GM19240 (cell line): ENCODE measurements at regions not wholly inside any gene's neighbourhood (a gene's known extent, or its start where the extent isn't known, plus 50 kb on each side); places are given as distances from the start of the nearest gene placed in this dataset.
"Not testable (repeated sequence)": the region's sequence is repeated elsewhere in the genome, so short reads cannot be mapped to it uniquely, and the experiment has no call there.

Experiments
- DNase-seq: peaks from one replicate; pipeline ENCODE4 v3.0.0; 2011; ENCODE audit warnings: low spot score; ENCODE audit not compliant: insufficient read length

- DNase-seq, result no peak
Observed at GRCh38 chr2:217597681-217598080, 405.1 kb downstream of the TNS1 start.

DNA sequence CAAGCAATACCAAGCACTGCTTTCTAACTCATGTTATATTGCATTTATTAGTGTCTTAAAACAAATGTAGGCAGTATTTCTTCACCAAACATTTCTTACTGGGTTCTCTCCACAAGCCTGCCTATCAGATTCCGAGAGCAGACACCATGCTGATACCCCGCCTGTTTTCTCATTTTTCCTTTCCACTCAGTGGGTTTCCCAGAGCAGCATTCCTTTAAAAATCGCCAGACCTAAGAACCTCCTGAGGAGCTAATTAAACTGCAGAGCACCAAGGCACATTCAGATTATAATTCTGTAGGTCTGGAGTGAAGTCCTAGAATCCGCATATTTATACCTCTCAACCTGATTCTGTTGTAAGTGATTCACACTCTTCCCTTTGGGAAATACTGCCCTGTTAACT lies 405.6 kb downstream of the TNS1 start:
- DNase-seq, result no peak

DNA sequence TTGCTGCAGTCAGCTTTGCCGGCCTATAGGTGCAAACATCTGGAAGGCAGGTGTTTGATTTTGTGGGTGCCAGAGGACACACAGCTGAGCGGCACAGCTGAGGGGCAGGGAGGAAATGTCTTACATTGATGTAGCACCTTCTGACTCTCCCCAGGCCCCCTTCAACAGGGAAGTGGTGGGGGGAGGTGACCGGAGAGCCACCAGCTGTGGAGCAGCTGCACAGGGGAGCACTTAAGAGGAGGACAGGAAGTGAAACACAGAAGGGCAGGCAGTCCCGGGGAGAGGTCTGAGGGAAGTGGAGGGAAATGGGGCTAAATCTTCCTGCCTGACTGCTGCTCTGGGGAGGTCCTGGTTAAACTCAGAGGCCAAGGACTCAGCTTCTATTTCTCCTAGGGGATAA lies 409.1 kb downstream of the TNS1 start:
- DNase-seq, result no peak

DNA sequence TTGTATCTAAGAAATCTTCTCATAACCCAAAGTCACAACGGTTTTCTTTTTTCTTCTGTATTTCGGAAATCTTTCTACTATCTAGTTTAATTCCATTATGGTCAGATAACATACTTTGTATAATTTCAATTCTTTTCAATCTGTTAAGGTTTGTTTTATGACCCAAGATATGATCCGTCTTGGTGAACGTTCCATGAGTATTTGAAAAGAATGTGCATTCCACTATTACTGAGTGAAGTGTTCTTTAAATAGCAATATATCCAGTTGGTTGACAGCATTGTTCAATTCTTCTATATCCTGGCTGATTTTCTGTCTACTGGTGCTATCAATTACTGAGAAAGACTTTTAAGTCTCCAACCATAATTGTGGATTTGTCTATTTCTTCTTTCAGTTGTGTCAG lies 414.5 kb downstream of the TNS1 start:
- DNase-seq, result no peak

DNA sequence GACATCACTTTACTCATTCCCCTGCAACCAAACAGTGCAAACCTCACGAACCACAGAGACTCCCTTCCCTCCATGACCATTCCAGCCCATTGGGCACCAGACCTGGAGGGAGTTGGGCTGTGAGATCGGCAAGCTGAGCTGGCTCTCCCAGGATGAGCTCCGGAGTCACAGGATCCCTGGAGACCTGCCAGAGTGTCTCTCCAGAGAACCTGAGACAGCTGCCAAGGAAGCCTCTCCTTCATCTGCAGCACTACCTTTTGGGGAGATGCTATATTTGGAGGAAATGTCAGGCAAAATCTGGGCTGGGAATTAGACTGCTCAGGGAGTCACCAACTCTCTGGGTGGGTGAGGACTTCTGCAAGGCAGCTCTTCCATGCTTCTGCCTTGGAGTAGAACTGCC lies 417.4 kb downstream of the TNS1 start:
- no peak for DNase-seq

GRCh38 chr2:217580407-217580806 lies 422.4 kb downstream of the TNS1 start:
- DNase-seq, result not testable (repeated sequence)

GRCh38 chr2:217573571-217573970 lies 429.2 kb downstream of the TNS1 start:
- no peak for DNase-seq

DNA sequence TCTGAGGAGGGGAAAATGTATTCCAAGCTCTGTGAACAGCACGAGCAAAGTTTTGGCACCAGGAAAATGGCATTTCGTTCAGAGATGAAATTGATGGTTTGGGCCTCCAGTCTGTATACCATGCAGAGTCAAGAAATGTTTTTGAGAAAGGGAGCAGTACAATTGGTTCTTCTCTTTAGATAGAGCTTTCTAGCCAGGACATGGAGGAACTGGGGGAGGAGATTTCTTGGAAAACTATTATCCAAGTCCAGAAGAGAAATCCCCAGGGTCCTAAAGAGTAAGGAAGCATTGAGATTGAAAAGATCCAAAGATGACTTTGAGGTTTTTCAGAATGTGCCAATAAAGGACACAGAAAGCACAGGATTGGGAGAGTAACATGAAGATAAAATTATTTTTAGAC lies 432.4 kb downstream of the TNS1 start:
- no peak for DNase-seq

DNA sequence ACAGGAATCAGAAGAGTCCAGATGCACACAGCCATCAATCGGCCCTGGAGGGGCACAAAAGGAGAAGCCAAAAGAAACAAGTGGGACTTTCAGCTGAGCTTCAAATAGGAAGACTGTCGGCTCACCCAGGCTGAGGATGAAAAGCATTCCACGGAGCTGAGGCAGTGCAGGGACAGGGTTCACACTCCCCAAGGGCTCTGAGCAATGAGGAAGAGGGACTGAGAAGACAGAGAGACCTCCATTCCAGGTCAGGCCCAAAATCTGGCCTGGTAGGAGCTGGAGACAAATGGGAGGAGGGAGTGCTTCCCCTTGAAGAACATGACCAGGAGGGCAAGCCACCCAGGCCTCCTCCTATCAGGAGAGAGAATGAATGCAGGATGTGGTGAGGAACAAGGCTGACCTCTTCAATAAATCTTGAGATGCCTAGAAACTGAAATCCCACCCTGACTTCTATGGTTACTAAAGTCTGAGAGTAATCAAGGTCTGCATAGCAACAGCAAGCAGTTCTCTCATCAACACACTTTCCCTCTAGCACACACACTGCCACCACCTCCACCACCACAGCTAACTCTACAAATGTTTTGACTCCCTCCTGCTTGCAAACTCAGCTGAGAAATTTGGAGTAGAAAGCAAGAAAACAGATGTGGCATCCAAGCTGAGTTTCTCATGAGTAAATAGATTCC lies 434.4 kb downstream of the TNS1 start:
- DNase-seq, result no peak

GRCh38 chr2:217563565-217563964 lies 439.2 kb downstream of the TNS1 start:
- DNase-seq, result no peak

DNA sequence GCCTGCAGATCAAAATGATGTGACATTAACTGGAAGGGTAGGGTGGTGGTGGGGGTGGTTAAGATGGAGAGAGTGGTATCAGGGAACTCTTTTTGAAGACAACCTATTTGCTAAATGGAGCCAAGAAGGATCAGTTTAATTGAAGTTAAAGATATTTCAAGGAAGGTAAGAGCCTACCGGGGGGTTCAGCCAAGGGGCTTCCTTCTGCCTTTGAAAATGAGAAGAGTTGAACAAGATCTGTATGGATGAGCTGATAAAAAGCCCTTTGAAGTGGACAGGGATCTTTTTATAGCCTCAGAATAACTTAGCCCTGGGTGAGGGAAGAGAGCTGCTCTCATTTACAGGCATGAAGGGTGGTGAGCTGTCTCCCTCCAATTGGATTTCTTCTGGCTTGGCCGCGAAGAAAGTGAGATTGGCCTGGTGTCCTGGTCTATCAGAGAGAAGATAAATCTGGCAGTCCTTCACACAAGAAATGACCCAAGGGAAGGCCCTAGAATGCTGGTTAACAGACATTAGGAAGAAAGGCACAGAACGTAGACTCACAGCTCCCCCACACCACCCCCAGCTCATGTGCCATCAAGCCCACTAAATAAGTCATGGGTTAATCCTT lies 439.8 kb downstream of the TNS1 start:
- DNase-seq, result no peak

DNA sequence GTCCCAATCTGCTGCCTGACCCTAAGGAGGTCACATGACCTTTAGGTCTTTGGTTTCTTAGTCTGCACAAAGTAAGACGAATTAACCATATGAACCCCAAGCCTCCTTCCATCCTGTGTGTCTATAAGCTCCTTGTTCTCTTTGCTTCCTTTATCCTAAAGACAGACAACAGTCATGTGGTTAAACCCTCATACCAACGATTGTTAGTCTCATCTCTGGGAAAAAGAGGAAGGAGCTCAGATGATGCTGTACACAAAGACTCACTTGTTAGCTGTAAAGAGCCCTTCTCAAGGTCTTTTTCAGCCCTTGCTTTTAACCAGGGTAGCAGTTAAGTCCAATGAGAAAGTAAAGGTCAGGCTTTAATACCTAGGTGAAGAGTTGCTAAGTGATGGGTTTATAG lies 443.7 kb downstream of the TNS1 start:
- no peak for DNase-seq

DNA sequence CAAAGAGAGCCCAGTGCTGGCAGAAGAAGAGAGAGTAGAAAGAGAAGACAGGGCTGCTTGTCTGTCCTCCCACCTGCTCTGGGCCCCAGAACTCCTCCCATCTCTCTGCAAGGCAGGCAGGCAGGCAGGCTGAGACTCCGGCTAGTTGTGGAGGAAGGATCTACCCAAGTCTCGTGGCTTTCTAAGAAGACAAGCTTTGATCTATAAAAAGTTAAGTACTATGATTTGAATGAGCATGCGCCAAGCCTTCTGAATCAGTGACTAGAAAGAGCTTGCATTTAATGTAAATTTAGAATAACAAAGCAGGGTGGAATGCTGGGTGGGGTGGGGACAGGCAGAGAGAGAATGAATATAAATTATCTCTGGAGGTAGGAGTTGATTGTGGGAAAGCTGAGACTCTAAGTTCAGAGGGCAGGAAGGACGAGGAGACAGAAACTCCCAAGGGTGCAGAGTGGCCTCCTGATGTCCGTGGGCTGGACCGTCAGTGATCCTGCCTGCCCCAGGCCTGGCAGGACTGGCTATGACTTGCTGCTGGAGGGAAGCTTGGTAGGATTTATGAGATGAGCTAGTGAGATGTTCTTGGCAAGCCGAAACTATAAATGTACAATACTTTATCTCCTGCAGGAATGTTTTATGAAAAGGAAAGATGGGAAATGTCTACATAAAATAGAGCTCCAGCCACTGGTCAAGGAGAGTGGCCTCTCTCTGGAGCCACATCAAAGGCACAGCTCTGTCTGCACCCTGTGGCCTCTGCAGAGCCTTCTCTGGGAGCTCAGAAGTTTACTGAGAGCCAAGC lies 447.5 kb downstream of the TNS1 start:
- no peak for DNase-seq

DNA sequence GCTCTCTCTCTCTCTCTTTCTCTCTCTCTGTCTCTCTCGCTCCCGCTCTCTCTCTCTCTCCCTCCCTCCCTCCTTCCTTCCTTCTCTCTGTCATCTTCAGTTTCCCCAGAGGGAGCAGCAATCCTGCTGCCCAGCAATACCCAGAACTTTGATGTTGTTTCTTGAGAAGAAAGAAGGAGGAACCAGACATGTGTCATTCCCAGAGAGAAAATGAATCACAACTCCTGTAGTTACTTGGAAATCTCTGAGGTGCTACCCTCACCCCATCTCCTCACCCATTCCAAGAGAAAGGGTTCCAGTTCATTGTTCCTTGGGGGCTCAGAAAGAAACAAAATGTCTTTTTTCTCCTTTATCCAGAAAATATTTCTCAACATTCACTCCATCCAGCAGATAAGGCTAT lies 449.1 kb downstream of the TNS1 start:
- DNase-seq, result no peak

DNA sequence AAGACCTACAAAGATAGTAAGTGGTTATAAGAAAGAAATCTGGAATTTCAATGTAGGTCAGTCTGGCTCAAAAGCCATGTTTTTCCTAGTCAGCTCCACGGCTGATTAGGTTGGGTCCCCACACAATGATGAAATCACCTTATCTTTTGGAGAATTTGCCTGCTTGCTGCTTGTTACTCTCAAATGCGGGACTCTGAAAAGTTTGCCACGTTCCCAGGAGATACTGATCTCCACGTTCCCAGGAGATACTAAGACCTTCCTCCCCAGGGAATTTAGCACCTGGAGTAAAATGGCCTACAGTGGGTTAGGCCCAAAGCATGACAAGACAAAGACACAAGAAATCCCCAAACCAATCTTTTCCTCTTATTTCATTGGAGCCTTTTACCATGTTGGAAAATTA lies 449.6 kb downstream of the TNS1 start:
- no peak for DNase-seq

DNA sequence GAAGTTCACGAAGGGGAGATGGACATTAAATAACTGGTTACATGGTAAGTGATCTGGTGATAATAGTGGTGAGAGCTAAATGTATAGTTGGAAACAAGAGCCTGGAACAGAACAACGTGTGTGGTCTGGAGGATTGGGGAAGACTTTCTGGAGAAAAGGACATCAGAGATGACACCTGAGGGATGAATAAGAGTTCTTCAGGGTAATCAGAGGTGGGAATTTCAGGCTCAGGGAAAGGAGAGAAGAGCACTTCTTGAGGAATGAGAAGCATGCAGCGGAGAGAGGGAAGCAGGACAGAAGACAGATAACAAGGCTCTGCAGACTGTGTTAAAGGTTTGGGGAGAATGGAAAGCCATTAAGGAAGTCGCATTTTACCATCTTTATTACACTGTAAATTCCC lies 450.7 kb downstream of the TNS1 start:
- DNase-seq, result no peak

GRCh38 chr2:217551252-217551899 lies 451.4 kb downstream of the TNS1 start:
- DNase-seq, result no peak

DNA sequence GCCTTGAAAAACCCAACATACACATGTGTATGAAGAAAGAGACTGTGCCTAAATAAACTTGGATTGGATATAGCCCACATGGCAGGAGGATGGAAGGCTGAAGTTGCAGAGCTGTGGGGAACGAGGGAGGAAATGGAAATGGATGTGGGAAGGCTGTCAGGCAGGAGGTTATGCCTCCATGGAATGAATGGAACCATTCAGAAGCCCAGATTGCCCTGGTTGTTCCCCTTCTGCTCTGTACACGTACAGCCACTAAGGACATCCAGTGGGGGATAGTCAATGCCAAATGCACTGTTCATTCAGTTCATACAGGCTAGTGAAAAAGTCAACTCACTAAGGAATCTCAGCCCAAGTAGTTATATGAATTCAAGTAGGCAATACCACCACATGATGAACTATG lies 463.7 kb downstream of the TNS1 start:
- no peak for DNase-seq

DNA sequence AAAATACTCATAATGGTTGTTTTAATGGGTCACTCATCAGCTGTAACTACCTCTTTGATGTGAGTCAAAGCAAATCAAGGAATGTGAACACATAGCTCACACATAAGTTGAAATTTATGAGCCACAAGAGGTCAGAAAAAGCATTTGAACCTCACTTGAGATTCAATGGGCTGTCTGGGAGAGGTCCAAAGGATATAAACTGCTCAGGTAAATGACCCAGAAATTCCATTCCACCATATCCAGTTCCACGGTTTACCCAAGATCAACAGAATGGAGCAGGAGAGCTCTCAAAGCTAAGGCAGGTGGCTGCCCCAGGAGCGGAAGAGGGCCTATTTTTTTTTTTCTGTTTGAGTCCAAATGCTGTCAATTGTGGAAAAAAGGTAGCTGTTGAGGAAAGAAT lies 464.1 kb downstream of the TNS1 start:
- DNase-seq, result no peak

- DNase-seq, result no peak
Observed at GRCh38 chr2:217535957-217536708, 466.7 kb downstream of the TNS1 start.

- no peak for DNase-seq
Observed at GRCh38 chr2:217530392-217531090, 472.3 kb downstream of the TNS1 start.
